HG02852 (cell line): ENCODE measurements at regions not wholly inside any gene's neighbourhood (a gene's known extent, or its start where the extent isn't known, plus 50 kb on each side); places are given as distances from the start of the nearest gene placed in this dataset.

Source experiments
- ATAC-seq: cut with Tn5 transposase; IDR thresholded peaks from one replicate; pipeline ENCODE4 v1.9.1; 2021; ENCODE audit warnings: mild to moderate bottlenecking, moderate library complexity; ENCODE audit not compliant: unreplicated experiment

DNA sequence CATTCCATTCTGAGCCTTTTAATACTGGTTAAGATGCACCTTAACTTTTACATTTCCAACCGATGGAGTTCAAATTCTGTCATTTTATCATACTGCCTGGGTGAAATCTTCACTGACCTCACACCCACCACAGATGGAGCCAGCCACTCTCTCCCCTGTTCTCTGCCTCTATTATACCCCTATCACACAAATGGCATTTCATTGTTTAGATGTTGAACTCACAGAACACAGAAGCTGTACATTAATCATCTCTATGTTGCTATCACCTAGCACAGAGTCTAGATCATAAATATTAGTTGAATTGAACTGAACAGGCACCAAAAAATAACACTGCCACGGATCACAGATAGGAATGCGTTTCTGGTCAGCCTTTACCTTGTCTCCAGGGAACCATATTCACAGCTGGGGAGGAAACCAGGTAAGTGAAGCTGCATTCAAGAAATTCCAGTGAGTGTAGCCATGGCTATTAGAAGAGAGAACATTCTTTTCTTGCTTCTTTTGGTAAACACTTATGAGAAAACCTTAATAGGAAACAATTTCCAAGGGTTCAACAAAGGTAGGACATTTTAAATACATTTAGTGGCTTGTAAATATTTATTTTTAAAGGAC, 194.9 kb upstream of the RMST start:
- ATAC-seq = no peak

- ATAC-seq = no peak
Measured at GRCh38 chr12:97272471-97272870, 190.1 kb upstream of the RMST start.

DNA sequence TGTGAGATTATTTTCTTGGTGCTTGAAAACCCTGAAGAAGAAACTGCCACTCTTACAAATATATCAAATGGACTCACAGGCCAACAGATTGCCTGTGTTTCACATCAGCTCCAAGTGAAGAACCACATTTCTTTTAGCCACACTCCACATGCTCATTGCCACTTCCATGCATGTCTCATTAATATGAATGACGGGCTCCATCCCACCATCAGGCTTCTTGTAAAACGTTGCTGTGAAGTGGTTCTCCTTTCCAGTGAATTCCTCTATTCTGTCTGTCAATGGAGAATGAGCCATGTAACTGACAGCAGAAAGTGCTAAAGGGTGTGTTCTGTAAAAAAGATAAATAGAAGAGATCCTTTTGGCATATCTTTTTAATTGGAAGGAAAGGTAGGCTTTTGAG, 188.2 kb upstream of the RMST start:
- ATAC-seq = no peak

GRCh38 chr12:97275256-97275655, 187.3 kb upstream of the RMST start:
- ATAC-seq = no peak

- ATAC-seq = no peak
Measured at GRCh38 chr12:97275728-97276590, 186.6 kb upstream of the RMST start.

DNA sequence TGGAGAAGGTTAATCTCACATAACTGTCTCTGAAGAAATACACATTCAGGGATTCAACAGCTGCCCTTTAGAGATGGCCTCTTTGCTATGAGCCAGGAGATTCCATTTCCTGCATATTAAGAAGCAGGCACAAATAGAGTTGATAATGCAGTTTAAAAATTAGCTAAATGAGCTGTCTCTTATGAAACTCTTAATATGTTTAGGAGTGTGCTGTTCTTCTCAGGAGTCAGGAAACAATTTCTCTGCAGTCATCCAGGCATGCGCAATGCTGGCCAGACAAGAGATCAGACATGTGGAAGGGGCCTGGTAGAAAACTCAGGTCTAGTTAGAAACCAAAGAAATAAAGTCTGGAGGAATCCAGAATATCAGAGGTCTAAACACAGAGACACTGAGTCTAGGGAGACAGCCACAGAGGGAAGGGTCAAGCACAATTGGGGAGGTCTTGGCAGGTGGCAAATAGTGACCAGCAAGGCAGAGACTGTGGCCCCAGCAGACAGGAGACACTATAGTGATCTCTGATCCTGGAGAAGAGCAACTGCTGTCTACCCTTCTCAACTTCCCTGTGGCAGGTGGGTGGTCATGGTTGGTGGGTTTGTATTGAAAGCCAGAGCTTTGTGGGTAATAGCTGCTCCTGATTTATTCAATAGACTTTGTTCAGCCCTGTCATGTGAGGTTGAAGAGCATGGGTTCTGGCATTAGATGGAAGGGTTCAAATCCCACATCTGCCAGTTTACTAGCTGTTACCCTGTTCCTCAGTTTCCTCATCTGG, 185.8 kb upstream of the RMST start:
- ATAC-seq = no peak

DNA sequence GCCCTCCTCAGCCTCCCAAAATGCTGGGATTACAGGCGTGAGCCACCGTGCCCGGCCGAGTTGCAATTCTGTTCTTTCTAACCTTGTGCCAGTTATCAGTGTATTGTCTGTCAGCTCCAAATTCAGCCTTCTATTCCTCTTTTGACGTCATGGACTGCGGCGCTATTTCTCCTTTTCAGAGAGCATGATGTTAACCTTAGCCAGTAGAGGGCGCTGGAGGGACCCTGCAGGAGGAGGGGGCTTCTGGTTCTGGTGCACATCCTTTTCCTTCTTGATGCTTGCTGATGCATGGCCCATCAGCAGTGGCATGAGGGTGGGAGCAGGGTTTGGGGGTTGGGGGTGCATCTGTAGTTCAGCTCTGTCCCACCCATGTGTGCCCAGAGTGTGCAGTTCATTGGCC, 179.3 kb upstream of the RMST start:
- ATAC-seq = no peak

GRCh38 chr12:97288531-97288930, 174.1 kb upstream of the RMST start:
- no peak for ATAC-seq

GRCh38 chr12:97292588-97292987, 170.0 kb upstream of the RMST start:
- no peak for ATAC-seq

DNA sequence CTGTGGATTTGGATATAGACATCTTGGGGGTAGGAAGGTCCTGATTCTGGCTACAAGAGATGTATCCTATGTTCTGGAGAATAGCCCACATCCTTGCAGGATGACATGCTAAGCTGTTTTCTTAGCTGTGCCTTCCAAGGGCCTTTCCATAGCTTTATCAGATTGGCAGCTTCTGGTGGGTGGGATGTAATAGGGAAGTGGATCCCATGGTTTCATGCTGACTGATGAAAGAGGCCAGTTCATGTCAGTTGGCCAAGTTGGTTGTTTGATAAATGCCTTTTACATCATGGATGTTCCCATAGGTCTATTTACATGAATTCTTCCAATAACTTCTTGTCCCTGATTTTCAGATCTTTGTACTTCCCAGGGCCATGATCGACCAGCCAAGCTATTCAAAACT, 169.1 kb upstream of the RMST start:
- ATAC-seq = no peak

DNA sequence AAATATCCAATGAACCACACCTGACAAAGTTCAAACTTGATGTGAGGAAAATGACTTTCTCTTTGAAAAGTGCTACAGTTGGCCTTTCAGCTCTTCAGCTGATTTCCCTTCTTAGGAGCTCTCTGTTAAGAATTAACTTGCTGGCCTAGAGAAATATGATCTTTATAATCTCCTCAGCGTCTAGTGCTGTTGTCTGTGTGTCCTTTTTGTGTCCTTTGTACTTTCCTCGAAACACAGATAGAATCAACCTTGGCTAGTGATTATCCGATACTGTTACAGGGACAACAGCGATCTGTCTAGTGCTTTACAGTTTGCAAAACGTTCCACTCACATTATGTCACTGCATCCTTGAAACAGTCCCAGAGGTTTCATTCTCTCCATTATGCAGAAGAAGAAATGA, 162.8 kb upstream of the RMST start:
- no peak for ATAC-seq

GRCh38 chr12:97300431-97300830, 162.2 kb upstream of the RMST start:
- no peak for ATAC-seq

GRCh38 chr12:97300891-97301290, 161.7 kb upstream of the RMST start:
- no peak for ATAC-seq

- ATAC-seq = no peak
Measured at GRCh38 chr12:97301576-97301975, 161.0 kb upstream of the RMST start.

- no peak for ATAC-seq
Measured at GRCh38 chr12:97305651-97306050, 157.0 kb upstream of the RMST start.

DNA sequence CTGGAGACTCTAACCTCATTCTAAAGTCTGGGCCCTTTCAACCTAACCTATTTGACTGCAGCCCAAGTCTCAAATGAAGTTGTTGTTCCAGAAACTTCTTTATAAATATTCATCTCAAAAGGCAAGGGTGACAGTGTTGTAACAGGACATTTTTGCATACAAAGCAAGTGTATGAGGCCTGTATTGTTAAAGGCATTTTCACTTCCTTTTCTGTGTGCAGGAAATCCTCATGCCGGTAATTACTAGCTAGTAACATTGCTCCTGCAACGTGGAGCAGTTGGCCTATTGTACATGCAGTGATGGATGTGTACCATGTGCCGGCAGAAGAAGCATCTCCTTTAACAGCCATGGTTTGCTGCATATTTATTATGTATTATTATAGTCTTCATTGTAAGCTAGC, 156.5 kb upstream of the RMST start:
- peak; percentile 99 for ATAC-seq

GRCh38 chr12:97308576-97309198, 153.9 kb upstream of the RMST start:
- ATAC-seq = no peak

- ATAC-seq = no peak
Measured at GRCh38 chr12:97309921-97310320, 152.7 kb upstream of the RMST start.

- no peak for ATAC-seq
Measured at GRCh38 chr12:97312570-97313135, 150.0 kb upstream of the RMST start.

DNA sequence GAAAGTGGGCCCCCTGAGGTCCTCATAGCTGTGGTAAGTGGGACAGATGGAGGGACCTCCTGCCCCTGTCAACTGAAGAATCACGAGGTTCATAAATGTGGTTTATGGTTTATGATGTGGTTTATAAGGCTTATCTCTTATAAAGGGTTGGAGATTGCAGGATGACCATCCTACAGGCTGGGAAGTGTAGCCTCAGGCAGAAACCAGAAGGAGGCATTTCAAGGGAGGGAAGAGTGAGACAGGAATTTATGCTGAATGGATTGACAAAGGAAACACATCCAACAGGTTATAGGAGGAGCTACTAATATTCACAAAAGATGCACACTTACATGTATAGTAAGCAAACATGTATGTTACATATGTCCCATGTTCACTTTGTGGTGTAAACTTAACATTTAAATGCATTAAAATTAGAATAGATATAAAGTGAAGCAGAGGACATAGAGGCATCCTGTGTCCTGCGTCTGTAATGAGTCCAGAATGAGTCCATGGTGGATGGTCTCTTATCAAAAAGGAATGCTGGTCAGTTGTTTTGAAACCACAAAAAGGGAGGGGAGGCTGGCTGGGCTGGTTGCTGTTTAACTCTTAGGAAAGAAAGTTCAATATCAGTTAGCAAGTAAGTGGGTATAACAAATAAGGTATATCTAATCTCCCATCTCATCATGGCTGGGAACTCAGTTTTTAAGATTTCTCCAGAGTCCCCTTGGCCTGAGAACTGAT, 149.0 kb upstream of the RMST start:
- no peak for ATAC-seq
